ENCODE measurements at regions not wholly inside any gene's neighbourhood (a gene's known extent, or its start where the extent isn't known, plus 50 kb on each side); places are given as distances from the start of the nearest gene placed in this dataset.

DNA sequence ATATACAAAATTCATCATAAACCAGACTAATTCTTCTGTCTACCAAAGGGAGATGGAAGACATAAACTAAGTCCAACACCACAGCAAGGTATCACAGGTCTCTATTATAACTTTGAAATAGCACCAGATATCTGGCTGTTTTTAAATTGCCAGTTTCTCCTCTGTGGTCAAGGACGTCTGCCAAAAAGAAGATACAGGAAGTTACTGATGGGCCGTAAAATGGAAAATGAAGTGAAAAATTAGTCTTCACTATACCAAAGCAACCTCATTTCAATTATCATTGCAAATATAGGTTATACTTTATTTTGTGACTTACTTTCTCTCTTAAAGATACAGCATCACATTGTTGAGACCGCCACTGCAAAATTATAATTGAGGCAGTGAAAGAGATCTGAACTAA, 225.5 kb downstream of the NDUFS4 start (continued):
- TF ChIP-seq, protein P1, sequence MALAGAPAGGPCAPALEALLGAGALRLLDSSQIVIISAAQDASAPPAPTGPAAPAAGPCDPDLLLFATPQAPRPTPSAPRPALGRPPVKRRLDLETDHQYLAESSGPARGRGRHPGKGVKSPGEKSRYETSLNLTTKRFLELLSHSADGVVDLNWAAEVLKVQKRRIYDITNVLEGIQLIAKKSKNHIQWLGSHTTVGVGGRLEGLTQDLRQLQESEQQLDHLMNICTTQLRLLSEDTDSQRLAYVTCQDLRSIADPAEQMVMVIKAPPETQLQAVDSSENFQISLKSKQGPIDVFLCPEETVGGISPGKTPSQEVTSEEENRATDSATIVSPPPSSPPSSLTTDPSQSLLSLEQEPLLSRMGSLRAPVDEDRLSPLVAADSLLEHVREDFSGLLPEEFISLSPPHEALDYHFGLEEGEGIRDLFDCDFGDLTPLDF (CRISPR knock-in tag; IDR thresholded peaks at IDR 0.05): no peak
- TF ChIP-seq, protein P2, sequence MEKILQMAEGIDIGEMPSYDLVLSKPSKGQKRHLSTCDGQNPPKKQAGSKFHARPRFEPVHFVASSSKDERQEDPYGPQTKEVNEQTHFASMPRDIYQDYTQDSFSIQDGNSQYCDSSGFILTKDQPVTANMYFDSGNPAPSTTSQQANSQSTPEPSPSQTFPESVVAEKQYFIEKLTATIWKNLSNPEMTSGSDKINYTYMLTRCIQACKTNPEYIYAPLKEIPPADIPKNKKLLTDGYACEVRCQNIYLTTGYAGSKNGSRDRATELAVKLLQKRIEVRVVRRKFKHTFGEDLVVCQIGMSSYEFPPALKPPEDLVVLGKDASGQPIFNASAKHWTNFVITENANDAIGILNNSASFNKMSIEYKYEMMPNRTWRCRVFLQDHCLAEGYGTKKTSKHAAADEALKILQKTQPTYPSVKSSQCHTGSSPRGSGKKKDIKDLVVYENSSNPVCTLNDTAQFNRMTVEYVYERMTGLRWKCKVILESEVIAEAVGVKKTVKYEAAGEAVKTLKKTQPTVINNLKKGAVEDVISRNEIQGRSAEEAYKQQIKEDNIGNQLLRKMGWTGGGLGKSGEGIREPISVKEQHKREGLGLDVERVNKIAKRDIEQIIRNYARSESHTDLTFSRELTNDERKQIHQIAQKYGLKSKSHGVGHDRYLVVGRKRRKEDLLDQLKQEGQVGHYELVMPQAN (IDR thresholded peaks at IDR 0.05; ENCODE audit: borderline replicate concordance): no peak

DNA sequence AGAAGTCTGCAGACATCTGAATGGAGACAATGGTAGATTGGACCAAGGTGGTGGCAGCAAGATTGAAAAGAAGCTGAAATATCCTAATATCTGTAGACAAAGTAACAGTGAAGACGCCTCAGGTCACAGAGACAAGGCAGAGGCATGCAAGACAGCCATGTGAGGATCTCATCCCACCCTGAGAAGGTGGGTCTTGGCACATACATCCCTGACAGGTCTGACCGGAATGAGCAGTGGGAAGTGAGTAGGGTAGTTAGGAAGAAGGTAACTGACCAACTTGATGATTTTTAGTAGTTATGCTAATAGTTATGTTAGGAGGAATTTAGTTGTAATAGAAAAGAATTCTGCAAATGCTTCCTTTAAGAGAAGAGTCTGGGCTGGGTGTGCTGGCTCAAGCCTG, 229.6 kb downstream of the NDUFS4 start:
- no peaks in the 10 kb centered on the region for H4K20me1 ChIP-seq (replicated peaks; ENCODE audit: control insufficient read depth, insufficient read depth, low read length)
- in situ Hi-C loops (cut with MboI): no loop called here
- H3K4me1 ChIP-seq (replicated peaks in 1 of 2; ENCODE audit: control insufficient read depth in 2 of 2, insufficient read depth in 2 of 2, low read length in 2 of 2): no peaks in the 10 kb centered on the region
- FAIRE-seq (no peak), ATAC-seq (no peak), DNase-seq (ENCODE audit: extremely low read depth in 1 of 4, low spot score in 3 of 4) (no peak)
- H3K4me2 ChIP-seq (ENCODE audit: insufficient read depth, low read length): no peak overlapping the region
- intact Hi-C loops (cut with micrococcal nuclease): no loop called here
- no peaks in the 10 kb centered on the region for H3K9me3 ChIP-seq (replicated peaks; ENCODE audit: control insufficient read depth, insufficient read depth, low read depth, low read length)
- H3K9ac ChIP-seq (ENCODE audit: insufficient read depth in 1 of 2, low read depth in 2 of 2, low read length in 2 of 2): no peak overlapping the region
- no peaks in the 10 kb centered on the region for H3K36me3 ChIP-seq (ENCODE audit: control insufficient read depth, insufficient read depth, low read length)
- no peak overlapping the region for H3K4me3 ChIP-seq
- TF ChIP-seq HEY1 (CRISPR knock-in tag; IDR thresholded peaks at IDR 0.05; ENCODE audit: borderline replicate concordance) (no peak), CBX2 (IDR thresholded peaks at IDR 0.05; ENCODE audit: insufficient read depth, low read length, poor library complexity, severe bottlenecking) (no peak), TFAM (CRISPR knock-in tag; conservative IDR thresholded peaks at IDR 0.05) (no peak), POLR2AphosphoS5 (IDR thresholded peaks at IDR 0.05; ENCODE audit: control insufficient read depth, insufficient read depth, low read depth, low read length) (no peak), NONO (IDR thresholded peaks at IDR 0.05; ENCODE audit: low read depth in 2 of 2, low read length in 1 of 2) (no peak), STAG1 (CRISPR knock-in tag; IDR thresholded peaks at IDR 0.05; ENCODE audit: borderline replicate concordance) (no peak)
- TF ChIP-seq, protein P3, sequence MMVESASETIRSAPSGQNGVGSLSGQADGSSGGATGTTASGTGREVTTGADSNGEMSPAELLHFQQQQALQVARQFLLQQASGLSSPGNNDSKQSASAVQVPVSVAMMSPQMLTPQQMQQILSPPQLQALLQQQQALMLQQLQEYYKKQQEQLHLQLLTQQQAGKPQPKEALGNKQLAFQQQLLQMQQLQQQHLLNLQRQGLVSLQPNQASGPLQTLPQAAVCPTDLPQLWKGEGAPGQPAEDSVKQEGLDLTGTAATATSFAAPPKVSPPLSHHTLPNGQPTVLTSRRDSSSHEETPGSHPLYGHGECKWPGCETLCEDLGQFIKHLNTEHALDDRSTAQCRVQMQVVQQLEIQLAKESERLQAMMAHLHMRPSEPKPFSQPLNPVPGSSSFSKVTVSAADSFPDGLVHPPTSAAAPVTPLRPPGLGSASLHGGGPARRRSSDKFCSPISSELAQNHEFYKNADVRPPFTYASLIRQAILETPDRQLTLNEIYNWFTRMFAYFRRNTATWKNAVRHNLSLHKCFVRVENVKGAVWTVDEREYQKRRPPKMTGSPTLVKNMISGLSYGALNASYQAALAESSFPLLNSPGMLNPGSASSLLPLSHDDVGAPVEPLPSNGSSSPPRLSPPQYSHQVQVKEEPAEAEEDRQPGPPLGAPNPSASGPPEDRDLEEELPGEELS (CRISPR knock-in tag; IDR thresholded peaks at IDR 0.05; ENCODE audit: borderline replicate concordance): no peak
- no peaks in the 10 kb centered on the region for H3K79me2 ChIP-seq (ENCODE audit: control insufficient read depth, insufficient read depth, low read length)
- POLR2A ChIA-PET: no interaction called here
- H3K9me1 ChIP-seq (ENCODE audit: control insufficient read depth, insufficient read depth, low read length): no peaks in the 10 kb centered on the region
- CTCF ChIA-PET (ENCODE audit: low intra/inter-chr PET ratio): no interaction called here
- no peak overlapping the region for H3K27ac ChIP-seq (ENCODE audit: extremely low read depth, low read depth, low read length)
- 0 out of 5 replicates have a peak, but pooled peaks cover 0 to 2% of the 10 kb centered on the region in 2 experiments for H3K27me3 ChIP-seq (ENCODE audit: control insufficient read depth in 2 of 2, insufficient read depth in 2 of 2, low read length in 2 of 2)
- 0% methylated on average over 2 of the region's 2 CpGs for WGBS (ENCODE audit: insufficient coverage, low coverage, missing lambda C conversion rate)
- no peak overlapping the region for H2AFZ ChIP-seq (ENCODE audit: low read depth, low read length)
- no TSS peak for BruUV-seq (replicated peaks)

Data from K562 (cell line).